ENCODE measurements at regions not wholly inside any gene's neighbourhood (a gene's known extent, or its start where the extent isn't known, plus 50 kb on each side); places are given as distances from the start of the nearest gene placed in this dataset.
A peak's percentile ranks its signal among the peaks of the same experiment; 100 is the strongest.

DNA sequence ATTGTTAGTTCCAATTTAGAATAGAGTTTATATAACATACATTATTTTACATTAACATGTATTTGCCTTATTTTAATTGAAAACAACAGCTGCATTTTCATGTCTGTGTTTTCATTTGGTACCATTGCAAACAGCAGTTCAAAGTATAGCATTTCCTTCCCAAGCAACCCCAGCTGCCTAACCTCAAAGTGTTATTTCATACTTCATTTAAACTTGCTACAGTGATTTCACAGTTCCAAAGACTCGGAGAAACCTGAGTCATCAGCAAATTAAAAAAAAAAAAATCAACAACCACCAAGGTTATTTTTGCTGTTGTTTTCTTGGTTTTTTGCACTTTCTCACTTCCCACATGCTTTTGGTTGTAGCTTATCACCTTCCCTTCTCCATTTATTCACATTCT lies 236.5 kb upstream of the SPHKAP start:
- ATAC-seq: no peak

DNA sequence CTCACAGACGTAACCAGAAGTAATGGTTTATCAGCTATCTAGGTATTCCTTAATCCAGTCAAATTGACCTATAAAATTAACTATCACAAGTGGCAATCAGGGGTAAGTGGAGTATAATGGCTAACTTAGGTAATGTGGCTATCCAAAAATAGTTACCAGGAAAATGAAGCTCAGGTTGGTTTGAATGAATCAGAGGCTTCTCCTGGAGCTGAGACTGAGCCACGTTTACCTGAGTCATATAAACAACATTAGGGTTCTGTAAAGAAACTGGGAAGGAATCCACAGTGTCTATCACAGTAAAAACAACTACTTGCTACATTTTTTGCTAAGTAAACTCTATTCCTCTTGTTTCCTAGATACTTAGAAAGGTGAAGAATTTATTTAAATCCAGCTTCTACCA lies 236.0 kb upstream of the SPHKAP start:
- ATAC-seq: 0 out of 3 replicates have a peak, but pooled peaks have one; percentile 31
- TF ChIP-seq GLIS3 (CRISPR knock-in tag; IDR thresholded peaks at IDR 0.05) (no peak), ISL1 (CRISPR knock-in tag; IDR thresholded peaks at IDR 0.05) (no peak), TCF4 (CRISPR knock-in tag; IDR thresholded peaks at IDR 0.05; ENCODE audit: borderline replicate concordance) (no peak), SNAI2 (CRISPR knock-in tag; IDR thresholded peaks at IDR 0.05) (no peak), OSR1 (CRISPR knock-in tag; IDR thresholded peaks at IDR 0.05) (no peak), ZNF8 (CRISPR knock-in tag; IDR thresholded peaks at IDR 0.05) (no peak), ZNF565 (CRISPR knock-in tag; conservative IDR thresholded peaks at IDR 0.05; ENCODE audit: low read depth) (no peak), ZFP3 (CRISPR knock-in tag; IDR thresholded peaks at IDR 0.05) (no peak)
- TF ChIP-seq, protein P1, sequence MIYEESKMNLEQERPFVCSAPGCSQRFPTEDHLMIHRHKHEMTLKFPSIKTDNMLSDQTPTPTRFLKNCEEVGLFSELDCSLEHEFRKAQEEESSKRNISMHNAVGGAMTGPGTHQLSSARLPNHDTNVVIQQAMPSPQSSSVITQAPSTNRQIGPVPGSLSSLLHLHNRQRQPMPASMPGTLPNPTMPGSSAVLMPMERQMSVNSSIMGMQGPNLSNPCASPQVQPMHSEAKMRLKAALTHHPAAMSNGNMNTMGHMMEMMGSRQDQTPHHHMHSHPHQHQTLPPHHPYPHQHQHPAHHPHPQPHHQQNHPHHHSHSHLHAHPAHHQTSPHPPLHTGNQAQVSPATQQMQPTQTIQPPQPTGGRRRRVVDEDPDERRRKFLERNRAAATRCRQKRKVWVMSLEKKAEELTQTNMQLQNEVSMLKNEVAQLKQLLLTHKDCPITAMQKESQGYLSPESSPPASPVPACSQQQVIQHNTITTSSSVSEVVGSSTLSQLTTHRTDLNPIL (CRISPR knock-in tag; IDR thresholded peaks at IDR 0.05; ENCODE audit: low read depth): no peak
- TF ChIP-seq, protein P2, sequence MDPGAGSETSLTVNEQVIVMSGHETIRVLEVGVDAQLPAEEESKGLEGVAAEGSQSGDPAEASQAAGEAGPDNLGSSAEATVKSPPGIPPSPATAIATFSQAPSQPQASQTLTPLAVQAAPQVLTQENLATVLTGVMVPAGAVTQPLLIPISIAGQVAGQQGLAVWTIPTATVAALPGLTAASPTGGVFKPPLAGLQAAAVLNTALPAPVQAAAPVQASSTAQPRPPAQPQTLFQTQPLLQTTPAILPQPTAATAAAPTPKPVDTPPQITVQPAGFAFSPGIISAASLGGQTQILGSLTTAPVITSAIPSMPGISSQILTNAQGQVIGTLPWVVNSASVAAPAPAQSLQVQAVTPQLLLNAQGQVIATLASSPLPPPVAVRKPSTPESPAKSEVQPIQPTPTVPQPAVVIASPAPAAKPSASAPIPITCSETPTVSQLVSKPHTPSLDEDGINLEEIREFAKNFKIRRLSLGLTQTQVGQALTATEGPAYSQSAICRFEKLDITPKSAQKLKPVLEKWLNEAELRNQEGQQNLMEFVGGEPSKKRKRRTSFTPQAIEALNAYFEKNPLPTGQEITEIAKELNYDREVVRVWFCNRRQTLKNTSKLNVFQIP (CRISPR knock-in tag; IDR thresholded peaks at IDR 0.05; ENCODE audit: borderline replicate concordance, low read depth): no peak
- TF ChIP-seq, protein P3, sequence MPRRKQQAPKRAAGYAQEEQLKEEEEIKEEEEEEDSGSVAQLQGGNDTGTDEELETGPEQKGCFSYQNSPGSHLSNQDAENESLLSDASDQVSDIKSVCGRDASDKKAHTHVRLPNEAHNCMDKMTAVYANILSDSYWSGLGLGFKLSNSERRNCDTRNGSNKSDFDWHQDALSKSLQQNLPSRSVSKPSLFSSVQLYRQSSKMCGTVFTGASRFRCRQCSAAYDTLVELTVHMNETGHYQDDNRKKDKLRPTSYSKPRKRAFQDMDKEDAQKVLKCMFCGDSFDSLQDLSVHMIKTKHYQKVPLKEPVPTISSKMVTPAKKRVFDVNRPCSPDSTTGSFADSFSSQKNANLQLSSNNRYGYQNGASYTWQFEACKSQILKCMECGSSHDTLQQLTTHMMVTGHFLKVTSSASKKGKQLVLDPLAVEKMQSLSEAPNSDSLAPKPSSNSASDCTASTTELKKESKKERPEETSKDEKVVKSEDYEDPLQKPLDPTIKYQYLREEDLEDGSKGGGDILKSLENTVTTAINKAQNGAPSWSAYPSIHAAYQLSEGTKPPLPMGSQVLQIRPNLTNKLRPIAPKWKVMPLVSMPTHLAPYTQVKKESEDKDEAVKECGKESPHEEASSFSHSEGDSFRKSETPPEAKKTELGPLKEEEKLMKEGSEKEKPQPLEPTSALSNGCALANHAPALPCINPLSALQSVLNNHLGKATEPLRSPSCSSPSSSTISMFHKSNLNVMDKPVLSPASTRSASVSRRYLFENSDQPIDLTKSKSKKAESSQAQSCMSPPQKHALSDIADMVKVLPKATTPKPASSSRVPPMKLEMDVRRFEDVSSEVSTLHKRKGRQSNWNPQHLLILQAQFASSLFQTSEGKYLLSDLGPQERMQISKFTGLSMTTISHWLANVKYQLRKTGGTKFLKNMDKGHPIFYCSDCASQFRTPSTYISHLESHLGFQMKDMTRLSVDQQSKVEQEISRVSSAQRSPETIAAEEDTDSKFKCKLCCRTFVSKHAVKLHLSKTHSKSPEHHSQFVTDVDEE (CRISPR knock-in tag; IDR thresholded peaks at IDR 0.05): no peak
- TF ChIP-seq, protein P4, sequence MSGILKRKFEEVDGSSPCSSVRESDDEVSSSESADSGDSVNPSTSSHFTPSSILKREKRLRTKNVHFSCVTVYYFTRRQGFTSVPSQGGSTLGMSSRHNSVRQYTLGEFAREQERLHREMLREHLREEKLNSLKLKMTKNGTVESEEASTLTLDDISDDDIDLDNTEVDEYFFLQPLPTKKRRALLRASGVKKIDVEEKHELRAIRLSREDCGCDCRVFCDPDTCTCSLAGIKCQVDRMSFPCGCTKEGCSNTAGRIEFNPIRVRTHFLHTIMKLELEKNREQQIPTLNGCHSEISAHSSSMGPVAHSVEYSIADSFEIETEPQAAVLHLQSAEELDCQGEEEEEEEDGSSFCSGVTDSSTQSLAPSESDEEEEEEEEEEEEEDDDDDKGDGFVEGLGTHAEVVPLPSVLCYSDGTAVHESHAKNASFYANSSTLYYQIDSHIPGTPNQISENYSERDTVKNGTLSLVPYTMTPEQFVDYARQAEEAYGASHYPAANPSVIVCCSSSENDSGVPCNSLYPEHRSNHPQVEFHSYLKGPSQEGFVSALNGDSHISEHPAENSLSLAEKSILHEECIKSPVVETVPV (CRISPR knock-in tag; IDR thresholded peaks at IDR 0.05): no peak

More for the DNA sequence above, 236.5 kb upstream of the SPHKAP start:
- TF ChIP-seq OSR1 (CRISPR knock-in tag; IDR thresholded peaks at IDR 0.05) (no peak), ZNF565 (CRISPR knock-in tag; conservative IDR thresholded peaks at IDR 0.05; ENCODE audit: low read depth) (no peak), PPARA (CRISPR knock-in tag; IDR thresholded peaks at IDR 0.05; ENCODE audit: borderline replicate concordance) (no peak), SNAI2 (CRISPR knock-in tag; IDR thresholded peaks at IDR 0.05) (no peak), BACH2 (CRISPR knock-in tag; IDR thresholded peaks at IDR 0.05; ENCODE audit: borderline replicate concordance) (no peak), GLIS3 (CRISPR knock-in tag; IDR thresholded peaks at IDR 0.05) (no peak), ZFP30 (CRISPR knock-in tag; IDR thresholded peaks at IDR 0.05) (no peak), ARNTL (CRISPR knock-in tag; IDR thresholded peaks at IDR 0.05; ENCODE audit: borderline replicate concordance, low read depth) (no peak), TCF4 (CRISPR knock-in tag; IDR thresholded peaks at IDR 0.05; ENCODE audit: borderline replicate concordance) (no peak), ZNF8 (CRISPR knock-in tag; IDR thresholded peaks at IDR 0.05) (no peak), ZC3H10 (CRISPR knock-in tag; IDR thresholded peaks at IDR 0.05) (no peak), CSDC2 (CRISPR knock-in tag; IDR thresholded peaks at IDR 0.05) (no peak), ISL1 (CRISPR knock-in tag; IDR thresholded peaks at IDR 0.05) (no peak), TOX (CRISPR knock-in tag; IDR thresholded peaks at IDR 0.05; ENCODE audit: borderline replicate concordance) (no peak), RARB (CRISPR knock-in tag; IDR thresholded peaks at IDR 0.05) (no peak)
- TF ChIP-seq, protein P2 (CRISPR knock-in tag; IDR thresholded peaks at IDR 0.05; ENCODE audit: borderline replicate concordance, low read depth): no peak
- TF ChIP-seq, protein P5, sequence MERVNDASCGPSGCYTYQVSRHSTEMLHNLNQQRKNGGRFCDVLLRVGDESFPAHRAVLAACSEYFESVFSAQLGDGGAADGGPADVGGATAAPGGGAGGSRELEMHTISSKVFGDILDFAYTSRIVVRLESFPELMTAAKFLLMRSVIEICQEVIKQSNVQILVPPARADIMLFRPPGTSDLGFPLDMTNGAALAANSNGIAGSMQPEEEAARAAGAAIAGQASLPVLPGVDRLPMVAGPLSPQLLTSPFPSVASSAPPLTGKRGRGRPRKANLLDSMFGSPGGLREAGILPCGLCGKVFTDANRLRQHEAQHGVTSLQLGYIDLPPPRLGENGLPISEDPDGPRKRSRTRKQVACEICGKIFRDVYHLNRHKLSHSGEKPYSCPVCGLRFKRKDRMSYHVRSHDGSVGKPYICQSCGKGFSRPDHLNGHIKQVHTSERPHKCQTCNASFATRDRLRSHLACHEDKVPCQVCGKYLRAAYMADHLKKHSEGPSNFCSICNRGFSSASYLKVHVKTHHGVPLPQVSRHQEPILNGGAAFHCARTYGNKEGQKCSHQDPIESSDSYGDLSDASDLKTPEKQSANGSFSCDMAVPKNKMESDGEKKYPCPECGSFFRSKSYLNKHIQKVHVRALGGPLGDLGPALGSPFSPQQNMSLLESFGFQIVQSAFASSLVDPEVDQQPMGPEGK (CRISPR knock-in tag; IDR thresholded peaks at IDR 0.05; ENCODE audit: borderline replicate concordance): no peak
- TF ChIP-seq, protein P3 (CRISPR knock-in tag; IDR thresholded peaks at IDR 0.05): no peak
- TF ChIP-seq, protein P4 (CRISPR knock-in tag; IDR thresholded peaks at IDR 0.05): no peak

All from SK-N-SH treated with all-trans-retinoic acid at 6 μM for 48 hours (cell line).